IMR-90 (cell line): ENCODE measurements at regions not wholly inside any gene's neighbourhood (a gene's known extent, or its start where the extent isn't known, plus 50 kb on each side); places are given as distances from the start of the nearest gene placed in this dataset.

Experiments used
- ATAC-seq: fragments of 200-7000 bp; cut with Tn5 transposase; 2 replicates; pipeline ENCODE4 v1.9.1; 2020; ENCODE audit warnings: low read depth, mild to moderate bottlenecking, moderate library complexity
- BruUV-seq: library from RNA; stranded (reverse); fragments of 400-500 nt; replicated peaks from 2 replicates; lab custom pipeline; 2021; lab: Mats Ljungman, UMichigan
- CTCF ChIA-PET: fragments of 300-600 bp; formaldehyde crosslinking; extraction: SDS; loops from one replicate; lab custom pipeline; 2021; ENCODE audit warnings: antibody characterized with exemption; lab: Yijun Ruan, JAX
- POLR2A ChIA-PET: fragments of 300-600 bp; sonication (Branson Sonifier 250); formaldehyde crosslinking; loops from one replicate; lab custom pipeline; 2022; ENCODE audit warnings: antibody characterized with exemption; ENCODE audit not compliant: unreplicated experiment; lab: Charles Lee
- DNase-seq: peaks from one replicate; pipeline ENCODE4 v3.0.0; 2013
- H2AFZ ChIP-seq: replicated peaks from 2 replicates; pipeline ENCODE3; 2013; ENCODE audit warnings: low read length, mild to moderate bottlenecking; ENCODE audit not compliant: poor library complexity
- H2AK5ac ChIP-seq: 2 replicates; pipeline ENCODE4 v1.6.1; 2013; ENCODE audit warnings: low read depth, low read length, inconsistent platforms
- H2AK9ac ChIP-seq: replicated peaks from 2 replicates; pipeline ENCODE3; 2013; ENCODE audit warnings: mild to moderate bottlenecking, low read depth, low read length, moderate library complexity; ENCODE audit not compliant: poor library complexity
- H2BK120ac ChIP-seq: 2 replicates; pipeline ENCODE4 v1.6.1; 2013; ENCODE audit warnings: low read depth, low read length, inconsistent platforms
- H2BK15ac ChIP-seq: 3 replicates; pipeline ENCODE4 v1.6.1; 2013; ENCODE audit warnings: low read depth, low read length, inconsistent platforms
- H2BK20ac ChIP-seq: 2 replicates; pipeline ENCODE4 v1.6.1; 2013; ENCODE audit warnings: low read depth, mild to moderate bottlenecking, inconsistent platforms, low read length, moderate library complexity
- H2BK5ac ChIP-seq: 2 replicates; pipeline ENCODE4 v1.6.1; 2013; ENCODE audit warnings: mild to moderate bottlenecking, low read depth, low read length, inconsistent platforms; ENCODE audit not compliant: poor library complexity, severe bottlenecking
- H3K14ac ChIP-seq: replicated peaks from 2 replicates; pipeline ENCODE4 v1.6.1; 2013; ENCODE audit warnings: low read depth, low read length, inconsistent platforms
- H3K18ac ChIP-seq: 2 replicates; pipeline ENCODE4 v1.6.1; 2013; ENCODE audit warnings: low read depth, low read length, control low read depth
- H3K23ac ChIP-seq: 2 replicates; pipeline ENCODE4 v1.6.1; 2013; ENCODE audit warnings: low read depth, low read length, inconsistent platforms
- H3K27ac ChIP-seq: 2 replicates; pipeline ENCODE4 v1.5.1; 2013; ENCODE audit warnings: mild to moderate bottlenecking, control low read depth, low read length; ENCODE audit not compliant: insufficient read depth
- H3K27me3 ChIP-seq: 2 replicates; pipeline ENCODE4 v1.6.1; 2013; ENCODE audit warnings: low read length; ENCODE audit not compliant: control insufficient read depth, insufficient read depth
- H3K36me3 ChIP-seq: 2 replicates; pipeline ENCODE4 v1.6.1; 2013; ENCODE audit warnings: low read length, mixed read lengths; ENCODE audit not compliant: control insufficient read depth, insufficient read depth
- H3K4ac ChIP-seq: 2 replicates; pipeline ENCODE4 v1.6.1; 2013; ENCODE audit warnings: low read depth, low read length, inconsistent platforms
- H3K4me1 ChIP-seq: 2 replicates; pipeline ENCODE4 v1.6.1; 2013; ENCODE audit warnings: low read length, mixed read lengths; ENCODE audit not compliant: control insufficient read depth, insufficient read depth
- H3K4me2 ChIP-seq: 2 replicates; pipeline ENCODE4 v1.6.1; 2013; ENCODE audit warnings: low read depth, mild to moderate bottlenecking, control low read depth, low read length, moderate library complexity
- H3K4me3 ChIP-seq: 2 replicates; pipeline ENCODE4 v1.5.1; 2013; ENCODE audit warnings: low read depth, mild to moderate bottlenecking, control low read depth, low read length, moderate library complexity; ENCODE audit not compliant: insufficient read depth
- H3K56ac ChIP-seq: 2 replicates; pipeline ENCODE4 v1.6.1; 2013; ENCODE audit warnings: low read length, inconsistent platforms; ENCODE audit not compliant: insufficient read depth; ENCODE audit errors: extremely low read depth
- H3K79me1 ChIP-seq, 2 experiments: 2 replicates each; pipeline ENCODE4 v1.6.1; 2013; ENCODE audit warnings: low read length in 2 of 2, inconsistent platforms in 1 of 2, low read depth in 1 of 2
- H3K9ac ChIP-seq: 2 replicates; pipeline ENCODE4 v1.6.1; 2013; ENCODE audit warnings: low read depth, low read length, control low read depth
- H3K9me1 ChIP-seq: 2 replicates; pipeline ENCODE4 v1.6.1; 2013; ENCODE audit warnings: low read length, inconsistent platforms; ENCODE audit not compliant: insufficient read depth
- H3K9me3 ChIP-seq: 2 replicates; pipeline ENCODE4 v1.6.1; 2013; ENCODE audit warnings: low read length; ENCODE audit not compliant: control insufficient read depth, insufficient read depth
- H4K20me1 ChIP-seq: 2 replicates; pipeline ENCODE4 v1.6.1; 2013; ENCODE audit warnings: low read length, inconsistent platforms; ENCODE audit not compliant: insufficient read depth
- H4K5ac ChIP-seq: 2 replicates; pipeline ENCODE4 v1.6.1; 2013; ENCODE audit warnings: mild to moderate bottlenecking, low read depth, low read length, control low read depth
- H4K8ac ChIP-seq, 2 experiments: 2 replicates each; pipeline ENCODE4 v1.6.1; 2013; ENCODE audit warnings: low read depth in 2 of 2, low read length in 2 of 2, control low read depth in 1 of 2, inconsistent platforms in 1 of 2
- H4K91ac ChIP-seq: 2 replicates; pipeline ENCODE4 v1.6.1; 2013; ENCODE audit warnings: low read depth, low read length, inconsistent platforms; ENCODE audit not compliant: insufficient read depth
- BHLHE40 ChIP-seq: fragments of 150-350 bp; IDR thresholded peaks from 2 replicates; pipeline ENCODE4 v1.6.1; 2016; ENCODE audit warnings: mild to moderate bottlenecking, low read depth, low read length
- CEBPB ChIP-seq: IDR thresholded peaks from 2 replicates; pipeline ENCODE4 v1.6.1; 2012; ENCODE audit warnings: low read depth, low read length, improper control_type of control experiment
- WGBS, 2 experiments: methylation state at CpG; one replicate each; pipeline versions ENCODE4 v1.1.5 to v1.1.7; 2013; ENCODE audit warnings: missing lambda C conversion rate in 2 of 2; ENCODE audit not compliant: insufficient read length in 1 of 2; ENCODE audit errors: extremely low coverage in 2 of 2; 5-methylcytosine and 5-hydroxymethylcytosine counted together
- dilution Hi-C: fragments of 300-500 bp; cut with HindIII; formaldehyde crosslinking; loops from one replicate; pipeline ENCODE4 v1.14.3; 2018; ENCODE audit warnings: low sequenced_read_pairs; ENCODE audit not compliant: unreplicated experiment
- in situ Hi-C: fragments of 300-500 bp; cut with MboI; formaldehyde crosslinking; loops from 3 replicates; pipeline ENCODE4 v1.14.3; 2019; ENCODE audit warnings: low sequenced_read_pairs, inconsistent platforms, mixed read lengths
- intact Hi-C: fragments of 100-400 bp; cut with micrococcal nuclease; formaldehyde crosslinking; loops from 2 replicates; pipeline ENCODE4 v1.10.0; 2022

DNA sequence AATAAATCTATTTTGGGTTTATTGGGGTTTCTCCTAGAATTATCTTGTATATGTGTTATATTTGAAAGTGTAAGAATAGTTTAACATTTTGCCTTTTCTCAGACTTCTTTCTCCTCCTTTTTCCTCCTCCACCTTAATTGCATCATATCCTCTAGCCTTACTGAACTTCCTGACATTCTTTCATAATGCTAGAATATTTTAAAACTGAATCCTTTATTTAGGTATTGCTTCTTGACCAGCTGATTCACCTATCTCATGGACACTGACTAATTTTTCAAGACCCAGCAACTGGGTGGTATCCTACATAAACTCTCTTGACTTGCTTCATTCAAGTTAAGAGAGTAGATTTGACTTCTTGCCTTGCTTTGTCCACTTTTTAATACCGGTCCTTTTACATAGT, 1508.9 kb downstream of the STIM2 start:
- no peaks in the 10 kb centered on the region for H3K27me3 ChIP-seq
- no peak overlapping the region for H2AK5ac ChIP-seq
- DNase-seq (peak; percentile 71), ATAC-seq (no peak)
- H4K5ac ChIP-seq: no peak overlapping the region
- H3K4ac ChIP-seq: no peak overlapping the region
- H2BK120ac ChIP-seq: no peak overlapping the region
- H3K36me3 ChIP-seq: no peaks in the 10 kb centered on the region
- in situ Hi-C loops: no loop called here
- H3K9me3 ChIP-seq: no peaks in the 10 kb centered on the region
- peak overlapping the region; percentile 66; the same call in 1 of the 2 replicates for H2BK20ac ChIP-seq
- POLR2A ChIA-PET: no interaction called here
- dilution Hi-C loops: no loop called here
- no peak overlapping the region for H3K4me3 ChIP-seq
- H2BK5ac ChIP-seq: peak overlapping the region; percentile 86
- no peak overlapping the region for H2AFZ ChIP-seq
- no peak overlapping the region; the same call in 1 of the 2 replicates for H3K56ac ChIP-seq
- no peak overlapping the region for H3K27ac ChIP-seq
- H3K18ac ChIP-seq: no peak overlapping the region; the same call in 1 of the 2 replicates
- BruUV-seq: no TSS peak
- H4K20me1 ChIP-seq: no peaks in the 10 kb centered on the region
- H3K79me1 ChIP-seq: no peaks in the 10 kb centered on the region
- H2AK9ac ChIP-seq: no peak overlapping the region
- no peaks in the 10 kb centered on the region; the same call in 1 of the 2 replicates for H3K4me1 ChIP-seq
- no peak overlapping the region for H4K8ac ChIP-seq
- whole genome bisulfite sequencing, 2 experiments: no CpG with 5 or more reads among the region's 1 CpG
- no peak overlapping the region for H3K9ac ChIP-seq
- H3K4me2 ChIP-seq: no peak overlapping the region
- TF ChIP-seq CEBPB (peak; percentile 94), BHLHE40 (no peak)
- H3K14ac ChIP-seq: no peak overlapping the region
- CTCF ChIA-PET: no interaction called here
- intact Hi-C loops: no loop called here
- H2BK15ac ChIP-seq: no peak overlapping the region
- no peaks in the 10 kb centered on the region for H3K9me1 ChIP-seq
- H3K23ac ChIP-seq: no peak overlapping the region
- H4K91ac ChIP-seq: no peak overlapping the region
